ENCODE measurements at regions not wholly inside any gene's neighbourhood (a gene's known extent, or its start where the extent isn't known, plus 50 kb on each side); places are given as distances from the start of the nearest gene placed in this dataset.
"Not testable (repeated sequence)": the region's sequence is repeated elsewhere in the genome, so short reads cannot be mapped to it uniquely, and the experiment has no call there.

- DNase-seq (ENCODE audit: low read depth) = not testable (repeated sequence)
Observed at GRCh38 chr16:72729552-72729951, 318.4 kb downstream of the ZFHX3 start.

DNA sequence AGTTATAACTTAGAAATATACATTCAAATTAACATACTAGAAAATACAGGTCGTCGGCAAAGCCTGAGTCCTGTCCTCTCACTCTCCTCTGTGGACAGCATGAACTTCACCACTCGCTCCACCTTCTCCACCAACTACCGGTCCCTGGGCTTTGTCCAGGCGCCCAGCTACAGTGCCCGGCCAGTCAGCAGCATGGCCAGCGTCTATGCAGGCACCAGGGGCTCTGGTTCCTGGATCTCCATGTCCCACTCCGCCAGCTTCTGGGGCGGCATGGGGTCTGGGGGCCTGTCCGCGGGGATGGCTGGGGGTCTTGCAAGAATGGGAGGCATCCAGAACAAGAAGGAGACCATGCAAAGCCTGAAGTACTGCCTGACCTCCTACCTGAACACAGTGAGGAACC lies 319.4 kb downstream of the ZFHX3 start:
- no peak for DNase-seq (ENCODE audit: low read depth)

- no peak for DNase-seq (ENCODE audit: low read depth)
Observed at GRCh38 chr16:72727565-72727964, 320.4 kb downstream of the ZFHX3 start.

- no peak for DNase-seq (ENCODE audit: low read depth)
Observed at GRCh38 chr16:72725643-72726042, 322.3 kb downstream of the ZFHX3 start.

- no peak for DNase-seq (ENCODE audit: low read depth)
Observed at GRCh38 chr16:72723781-72724180, 324.1 kb downstream of the ZFHX3 start.

GRCh38 chr16:72722552-72722951 lies 325.4 kb downstream of the ZFHX3 start:
- DNase-seq (ENCODE audit: low read depth) = no peak

GRCh38 chr16:72721981-72722380 lies 325.9 kb downstream of the ZFHX3 start:
- DNase-seq (ENCODE audit: low read depth) = no peak

DNA sequence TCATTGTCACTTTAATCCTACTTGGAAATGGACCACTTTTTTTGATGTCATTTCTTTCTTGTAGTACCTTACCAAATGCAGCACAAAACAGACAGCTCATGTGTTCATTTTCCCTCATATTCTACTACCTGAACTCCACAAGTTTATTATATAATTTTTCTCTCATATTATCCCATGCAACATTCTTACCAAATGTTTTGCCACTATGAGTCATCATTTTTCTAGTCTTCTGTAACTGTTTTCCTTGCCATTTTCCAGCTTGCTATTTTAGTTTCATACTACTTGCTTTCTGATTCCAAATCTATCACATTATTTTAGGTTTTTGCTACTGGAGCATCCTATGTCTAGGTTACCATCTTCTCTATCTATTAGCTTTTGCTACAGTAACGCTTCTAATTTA lies 332.7 kb downstream of the ZFHX3 start:
- DNase-seq (ENCODE audit: low read depth) = no peak

GRCh38 chr16:72711823-72712222 lies 336.1 kb downstream of the ZFHX3 start:
- DNase-seq (ENCODE audit: low read depth) = no peak

GRCh38 chr16:72705801-72706200 lies 342.1 kb downstream of the ZFHX3 start:
- no peak for DNase-seq (ENCODE audit: low read depth)

- no peak for DNase-seq (ENCODE audit: low read depth)
Observed at GRCh38 chr16:72704746-72705372, 343.1 kb downstream of the ZFHX3 start.

DNA sequence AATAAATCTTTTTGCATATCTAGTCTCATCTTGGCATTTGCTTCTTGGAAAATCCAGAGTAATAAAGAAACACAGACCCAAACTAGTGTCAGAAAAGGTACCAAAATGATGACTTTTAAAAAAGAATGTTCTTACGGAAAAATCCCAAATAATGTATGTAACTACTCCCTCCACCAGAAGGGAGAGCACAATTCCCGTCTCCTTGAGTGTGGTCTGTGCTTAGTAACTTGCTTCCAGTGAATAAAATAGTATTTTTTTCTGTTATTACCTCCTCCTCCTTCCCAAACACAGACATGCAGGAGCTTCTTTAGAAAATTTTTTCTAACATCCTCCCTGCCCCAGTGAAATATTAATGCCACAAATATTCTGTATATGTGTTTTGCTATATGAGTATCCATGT lies 358.1 kb downstream of the ZFHX3 start:
- DNase-seq (ENCODE audit: low read depth) = no peak

DNA sequence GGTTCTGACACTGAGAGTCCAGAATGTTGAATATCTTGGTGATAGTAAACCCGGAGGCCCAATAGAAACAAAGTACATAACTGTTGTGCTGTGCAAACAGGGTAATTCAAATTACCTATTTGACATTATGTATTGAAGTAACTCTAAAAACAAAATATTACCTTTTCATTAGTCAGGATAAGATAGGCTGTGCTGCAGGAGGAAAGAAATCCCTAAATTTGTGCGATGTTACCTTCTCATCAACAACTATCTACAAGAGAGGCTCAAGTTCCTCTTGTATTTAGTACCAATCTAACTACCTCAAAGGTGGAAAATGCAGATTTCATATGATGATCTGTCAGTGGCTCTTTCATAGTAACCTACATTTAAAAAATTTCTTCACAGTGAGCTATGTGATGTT lies 367.2 kb downstream of the ZFHX3 start:
- DNase-seq (ENCODE audit: low read depth) = no peak

DNA sequence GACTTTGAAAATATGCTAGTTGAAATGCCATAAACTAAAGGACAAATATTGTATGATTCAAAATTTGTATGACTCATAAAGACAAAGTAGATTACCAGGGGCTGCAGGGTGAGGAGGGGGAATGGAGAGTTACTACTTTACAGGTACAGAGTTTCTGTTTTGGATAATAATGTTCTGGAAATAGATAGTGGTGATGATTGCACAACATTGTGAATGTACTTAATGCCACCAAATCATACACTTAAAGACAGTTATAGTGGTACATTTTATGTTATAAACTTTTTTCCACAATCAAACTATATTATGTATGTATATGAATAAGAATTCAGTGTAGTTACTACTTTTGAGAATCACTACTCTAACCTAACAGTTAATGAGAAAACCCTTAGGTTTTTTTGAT lies 368.1 kb downstream of the ZFHX3 start:
- DNase-seq (ENCODE audit: low read depth) = no peak

DNA sequence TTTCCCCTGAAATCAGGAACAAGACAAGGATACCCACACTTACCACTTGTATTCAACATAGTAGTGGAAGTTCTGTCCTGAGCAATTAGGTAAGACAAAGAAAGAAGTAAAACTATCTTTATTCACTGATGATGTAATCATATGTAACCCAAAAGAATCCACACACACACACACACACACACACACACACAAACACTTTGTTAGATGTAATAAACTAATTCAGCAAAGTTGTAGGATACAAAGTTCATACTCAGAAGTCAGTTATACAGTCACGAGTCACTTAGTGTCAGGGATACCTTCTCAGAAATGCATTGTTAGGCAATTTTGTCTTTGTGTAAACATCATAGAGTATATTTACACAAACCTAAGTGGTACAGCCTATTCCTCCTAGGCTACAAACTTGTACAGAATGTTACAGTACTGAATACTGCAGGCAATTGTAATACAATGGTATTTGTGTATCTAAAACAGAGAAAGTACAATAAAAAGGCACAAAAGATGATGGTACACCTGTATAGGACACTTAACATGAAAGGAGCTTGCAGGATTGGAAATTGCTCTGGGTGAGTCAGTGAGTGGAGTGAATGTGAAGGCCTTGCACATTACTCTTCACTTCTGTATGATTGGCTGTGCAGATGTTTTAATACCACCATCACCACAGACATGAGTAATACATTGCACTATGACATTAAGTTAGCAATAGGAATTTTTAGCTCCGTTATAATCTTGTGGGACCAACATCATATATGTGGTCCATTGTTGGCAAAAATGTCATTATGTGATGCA lies 370.1 kb downstream of the ZFHX3 start:
- DNase-seq (ENCODE audit: low read depth) = no peak

GRCh38 chr16:72673118-72673517 lies 374.8 kb downstream of the ZFHX3 start:
- no peak for DNase-seq (ENCODE audit: low read depth)

- DNase-seq (ENCODE audit: low read depth) = no peak
Observed at GRCh38 chr16:72666267-72666666, 381.7 kb downstream of the ZFHX3 start.

DNA sequence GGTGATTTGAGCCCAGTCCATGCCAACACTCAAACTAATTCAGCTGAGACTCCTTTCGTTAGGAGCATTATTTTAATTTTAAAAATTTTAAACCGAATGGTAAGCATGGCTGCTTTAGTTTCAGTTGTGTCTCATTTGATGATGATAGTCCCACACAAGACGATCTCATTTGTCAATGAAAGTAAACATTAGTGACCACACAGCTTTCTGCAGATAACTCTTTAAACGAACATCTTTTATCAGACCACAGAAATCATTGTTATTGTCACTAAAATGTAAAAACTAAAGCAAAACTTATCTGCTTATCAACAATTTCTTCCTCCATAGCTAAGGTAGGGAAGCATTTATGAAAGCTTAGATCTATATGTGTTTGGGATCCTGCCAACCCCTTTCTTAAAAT lies 382.2 kb downstream of the ZFHX3 start:
- no peak for DNase-seq (ENCODE audit: low read depth)

DNA sequence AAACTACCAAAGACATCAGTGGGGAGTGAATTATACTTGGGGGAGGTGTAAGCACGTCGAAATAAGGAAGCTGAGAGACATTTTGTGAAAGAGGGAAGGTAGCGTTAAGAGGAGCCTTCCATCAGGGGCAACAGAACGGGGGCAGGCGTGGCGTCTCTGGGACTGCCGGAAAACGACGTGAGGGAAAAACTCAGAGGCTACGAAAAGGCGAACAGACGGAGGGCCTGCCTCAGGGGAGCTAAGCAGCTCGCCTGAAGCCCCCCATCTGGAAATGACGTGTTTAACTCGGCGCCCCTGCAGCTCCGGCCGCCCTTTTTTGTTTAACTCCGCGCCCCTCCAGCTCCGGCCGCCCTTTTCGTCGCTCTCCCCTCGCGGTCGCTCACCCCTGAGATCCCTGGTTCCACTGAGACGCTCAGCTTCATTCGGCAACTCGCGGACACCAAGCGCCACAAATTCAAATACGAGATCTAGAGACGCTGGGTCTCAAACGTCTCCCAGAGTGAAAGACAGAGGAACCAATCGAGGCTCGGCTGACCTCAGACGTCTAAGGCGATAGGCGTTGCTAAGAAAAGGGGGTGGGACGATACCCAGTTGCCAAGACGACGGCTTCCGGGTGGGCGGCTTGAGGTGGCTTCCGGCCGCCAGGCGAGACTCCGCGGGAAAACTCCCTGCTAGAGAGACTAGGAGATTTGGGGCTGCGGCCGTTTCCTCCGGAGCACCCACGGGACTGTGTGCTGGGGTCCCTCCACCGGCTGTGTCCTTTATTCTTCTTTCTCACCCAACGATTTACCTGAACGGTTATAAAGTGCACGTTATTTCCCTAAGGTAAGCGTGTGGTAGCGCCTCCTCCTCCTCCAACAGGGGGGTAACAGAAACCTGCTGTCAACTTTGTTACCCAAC lies 383.2 kb downstream of the ZFHX3 start:
- peak; percentile 90 for DNase-seq (ENCODE audit: low read depth)

GRCh38 chr16:72664056-72664508 lies 383.8 kb downstream of the ZFHX3 start:
- no peak for DNase-seq (ENCODE audit: low read depth)

DNA sequence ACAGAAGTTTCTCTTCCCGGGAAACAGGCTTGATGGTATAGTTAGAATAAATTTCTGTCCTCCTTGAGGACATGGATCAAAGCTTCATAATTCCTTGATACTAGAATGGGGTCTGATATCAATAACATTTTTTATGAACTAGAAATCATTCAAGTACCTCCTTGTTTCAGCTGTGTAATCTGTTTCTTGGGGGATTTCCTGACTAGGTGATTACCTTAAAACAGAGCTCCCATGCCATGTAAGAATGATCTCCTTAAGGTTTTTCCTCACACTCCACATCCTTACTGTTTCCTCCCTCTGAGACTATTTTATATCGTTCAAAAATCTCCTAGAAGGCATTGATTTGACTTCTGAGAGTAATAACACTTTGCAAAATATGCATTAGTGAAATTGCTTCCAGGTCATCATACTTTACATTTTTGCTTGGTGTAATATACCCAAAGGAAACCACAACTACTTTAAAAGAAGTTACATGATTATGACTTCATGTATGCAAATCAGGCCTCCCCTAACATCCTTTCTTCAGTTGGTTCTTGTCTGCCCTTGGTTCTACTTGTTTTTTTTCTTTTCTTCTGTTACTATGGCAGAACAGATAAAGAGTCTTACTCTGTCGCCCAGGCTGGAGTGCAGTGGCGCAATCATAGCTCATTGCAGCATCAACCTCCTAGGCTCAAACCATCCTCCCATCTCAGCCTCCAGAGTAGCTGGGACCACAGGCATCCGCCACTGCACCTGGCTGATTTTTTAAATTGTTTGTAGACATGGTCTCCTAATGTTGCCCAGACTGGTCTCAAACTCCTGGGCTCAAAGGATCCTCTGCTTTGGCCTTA lies 388.8 kb downstream of the ZFHX3 start:
- no peak for DNase-seq (ENCODE audit: low read depth)

DNA sequence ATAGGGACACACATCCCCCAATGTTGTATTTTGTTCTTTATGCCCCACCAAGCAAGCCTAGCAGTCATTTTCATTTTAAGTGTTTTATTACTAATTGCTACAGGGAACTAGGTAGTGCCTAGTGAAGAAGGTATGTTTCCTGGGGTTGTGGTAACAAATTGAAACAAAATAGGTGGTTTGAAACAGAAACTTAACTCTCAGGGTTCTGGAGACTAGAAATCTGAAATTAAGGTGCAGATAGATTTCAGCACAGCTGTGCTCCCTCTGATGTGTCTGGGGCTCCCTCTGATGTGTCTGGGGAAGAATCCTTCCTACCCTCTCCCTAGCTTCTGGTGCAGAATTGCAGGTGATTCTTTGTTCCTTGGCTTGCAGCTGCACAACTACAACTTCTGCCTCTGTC lies 390.1 kb downstream of the ZFHX3 start:
- DNase-seq (ENCODE audit: low read depth) = no peak

All from activated T-cell treated with anti-CD3 and anti-CD28 coated beads for 48 hours (primary cell).